Activated T-cell treated with anti-CD3 and anti-CD28 coated beads, Interleukin-2, amount 50 U/mL, for 48 hours (primary cell): ENCODE measurements at regions not wholly inside any gene's neighbourhood (a gene's known extent, or its start where the extent isn't known, plus 50 kb on each side); places are given as distances from the start of the nearest gene placed in this dataset.

Experiments
- DNase-seq, 2 experiments: peaks; one replicate each; pipeline ENCODE4 v3.0.0-alpha.2; 2020

DNA sequence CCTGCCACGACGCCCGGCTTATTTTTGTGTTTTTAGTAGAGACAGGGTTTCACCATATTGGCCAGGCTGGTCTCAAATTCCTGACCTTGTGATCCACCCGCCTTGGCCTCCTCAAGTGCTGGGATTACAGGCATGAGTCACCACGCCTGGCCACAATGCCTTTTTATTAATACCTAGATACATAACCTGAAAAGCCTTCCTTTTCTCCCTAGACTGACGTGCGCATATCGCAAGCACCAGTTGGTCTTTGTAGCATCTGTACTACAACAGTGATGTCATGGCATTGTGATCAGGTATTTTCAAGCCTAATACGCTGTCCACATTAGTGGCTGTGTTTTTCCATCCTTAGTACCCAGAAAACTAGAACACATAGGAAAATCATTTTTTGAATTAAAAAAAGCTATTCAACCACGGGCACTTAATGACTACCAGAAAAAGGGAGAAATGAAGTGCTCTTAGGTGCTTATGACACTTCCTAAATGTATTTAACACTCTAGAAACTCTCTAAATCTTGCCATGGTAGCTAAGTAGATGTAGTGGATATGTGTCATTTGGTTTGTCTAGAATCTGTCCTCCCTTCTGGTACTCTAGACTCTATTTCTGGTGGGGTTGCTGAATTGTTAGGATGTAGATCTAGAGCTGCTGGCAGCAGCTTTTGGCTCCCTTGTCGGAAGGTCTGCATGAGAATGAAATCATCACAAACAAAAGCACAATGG, 707.8 kb downstream of the STIM2 start:
- no peak for DNase-seq

DNA sequence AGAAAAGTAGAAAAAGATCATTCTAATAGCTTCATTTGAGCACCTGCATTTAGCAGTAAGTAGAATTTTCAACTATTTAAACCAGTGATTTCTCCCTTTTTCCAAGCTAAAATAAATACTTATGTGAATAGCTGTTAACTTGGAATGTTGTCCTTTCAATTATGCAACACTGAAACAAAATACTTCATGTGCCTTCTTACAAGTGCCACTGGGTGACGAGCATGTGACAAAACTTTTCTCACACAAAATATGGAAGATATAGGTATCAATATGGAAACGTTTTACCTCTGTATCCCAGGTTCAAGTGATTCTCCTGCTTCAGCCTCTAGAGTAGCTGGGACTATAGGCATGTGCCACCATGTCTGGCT, 708.3 kb downstream of the STIM2 start:
- DNase-seq = no peak

DNA sequence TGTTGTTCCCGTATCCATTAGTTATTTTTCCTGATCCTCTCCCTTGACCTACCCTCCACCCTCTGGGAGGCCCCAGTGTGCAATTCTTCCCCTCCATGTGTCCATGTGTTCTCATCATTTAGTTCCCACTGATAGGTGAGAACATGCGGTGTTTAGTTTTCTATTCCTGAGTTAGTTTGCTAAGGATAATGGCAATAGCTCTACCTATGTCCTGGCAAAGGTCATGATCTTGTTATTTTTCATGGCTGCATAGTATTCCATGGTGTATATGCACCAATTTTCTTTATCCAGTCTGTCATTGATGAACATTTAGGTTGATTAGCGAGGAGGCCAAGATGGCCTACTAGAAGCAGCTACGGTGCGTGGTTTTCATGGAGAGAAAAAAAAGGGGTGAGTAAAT, 714.1 kb downstream of the STIM2 start:
- DNase-seq = no peak

DNA sequence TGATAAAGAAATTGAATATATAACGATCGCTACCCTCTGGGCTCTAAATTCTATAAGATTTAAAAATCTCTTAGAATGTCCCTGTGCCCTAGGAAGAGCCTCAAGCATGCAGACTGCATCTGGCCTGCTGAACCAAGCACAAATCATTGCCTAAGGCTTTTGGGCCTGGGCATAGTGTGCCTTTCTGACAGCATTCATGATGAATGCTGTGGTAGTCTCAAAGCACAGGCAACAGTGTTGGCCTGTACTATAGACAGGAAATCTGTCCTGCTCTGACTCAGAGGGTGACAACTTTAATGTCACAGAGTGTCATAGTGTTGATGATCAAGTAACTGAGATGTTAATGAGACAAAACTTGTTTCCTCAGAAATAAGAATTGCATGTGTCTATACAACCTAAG, 717.3 kb downstream of the STIM2 start:
- DNase-seq = no peak

DNA sequence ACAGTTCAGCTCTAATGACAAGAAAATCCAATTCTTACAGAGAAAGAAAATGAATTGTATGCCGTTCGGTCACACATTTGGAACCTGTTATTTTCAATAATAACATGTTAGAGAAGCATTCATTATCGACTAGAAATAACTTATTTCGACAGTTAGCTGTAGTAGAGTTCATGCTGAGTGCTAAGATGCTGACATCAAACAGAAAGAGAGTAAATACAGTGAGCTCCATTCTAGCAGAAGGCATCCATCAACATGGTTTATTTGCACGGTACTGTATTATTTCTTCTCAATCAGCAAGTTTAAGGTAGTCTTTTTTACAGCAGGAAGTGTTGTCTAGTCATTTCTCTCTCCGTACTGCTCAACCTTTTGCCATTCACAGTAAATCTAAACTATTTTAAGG, 732.1 kb downstream of the STIM2 start:
- DNase-seq = no peak

DNA sequence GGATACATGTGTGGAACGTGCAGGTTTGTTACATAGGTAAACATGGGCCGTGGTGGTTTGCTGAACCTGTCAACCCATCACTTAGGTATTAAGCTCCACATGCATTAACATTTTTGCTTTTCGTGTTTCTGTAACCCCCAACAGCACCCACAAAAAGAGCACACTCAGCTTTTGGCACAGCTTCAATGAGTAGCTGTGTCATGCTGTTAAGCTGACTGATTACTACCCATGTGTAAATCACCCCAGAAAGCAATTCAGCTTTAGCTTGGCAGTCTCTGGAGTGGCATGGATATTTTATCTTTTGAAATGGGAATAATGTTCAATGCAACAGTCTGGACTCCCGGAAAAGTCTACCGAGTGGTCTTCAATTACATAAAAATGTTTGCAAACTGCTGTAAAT, 734.3 kb downstream of the STIM2 start:
- DNase-seq = no peak

DNA sequence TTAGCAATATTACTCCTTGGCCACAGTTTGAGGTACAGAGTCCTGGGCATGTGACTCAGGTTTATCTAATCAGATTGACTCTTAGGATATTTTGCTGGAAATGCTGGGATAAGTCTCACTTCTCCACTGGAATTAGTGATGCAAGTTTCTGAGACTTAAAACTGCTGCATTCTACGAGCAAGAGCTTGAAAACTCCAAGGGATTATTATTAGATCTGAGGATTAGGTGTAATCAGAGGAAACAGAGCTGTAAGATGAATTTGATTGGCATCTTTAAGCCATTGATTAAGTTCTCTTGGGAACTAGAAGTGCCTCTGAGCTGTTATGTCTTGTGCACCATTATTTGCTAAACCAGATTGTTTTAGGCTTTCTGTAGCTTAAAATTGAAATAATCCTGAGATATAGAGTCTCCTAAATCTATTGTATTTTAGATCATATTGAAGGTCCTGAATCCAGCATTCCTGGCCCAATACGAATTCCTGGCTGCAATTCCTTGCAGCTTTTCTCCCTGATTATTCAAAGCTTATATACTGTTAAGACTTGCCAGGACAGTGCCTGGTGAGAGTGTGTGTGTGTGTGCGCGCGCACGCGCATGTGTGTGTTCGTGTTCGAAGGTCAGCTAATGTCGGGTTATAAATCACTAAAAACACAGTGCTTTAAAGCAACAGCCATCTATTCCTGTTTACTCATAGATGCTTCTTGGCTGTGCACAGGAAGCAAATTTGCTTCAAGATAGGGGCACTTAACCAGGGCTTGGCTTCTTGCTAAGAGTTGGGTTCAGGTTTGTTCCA, 735.1 kb downstream of the STIM2 start:
- no peak for DNase-seq

DNA sequence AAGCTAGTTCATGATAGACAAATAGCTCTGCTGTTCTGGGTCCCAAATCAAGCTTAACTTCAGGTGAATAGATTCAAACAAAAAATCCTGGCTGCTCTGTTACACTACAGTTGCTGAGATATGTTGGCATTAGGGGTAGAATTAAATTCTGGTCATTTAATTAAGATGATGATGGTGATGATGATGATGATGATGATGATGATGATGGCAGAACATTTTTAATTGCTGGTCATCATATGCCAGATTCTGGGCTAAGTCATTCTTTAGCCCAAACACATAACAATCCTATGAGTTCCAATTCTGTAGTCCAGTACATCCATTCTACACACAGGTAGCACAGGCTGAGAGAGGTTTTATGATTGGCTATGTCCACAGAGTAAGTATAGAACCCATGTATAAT, 741.5 kb downstream of the STIM2 start:
- no peak for DNase-seq

DNA sequence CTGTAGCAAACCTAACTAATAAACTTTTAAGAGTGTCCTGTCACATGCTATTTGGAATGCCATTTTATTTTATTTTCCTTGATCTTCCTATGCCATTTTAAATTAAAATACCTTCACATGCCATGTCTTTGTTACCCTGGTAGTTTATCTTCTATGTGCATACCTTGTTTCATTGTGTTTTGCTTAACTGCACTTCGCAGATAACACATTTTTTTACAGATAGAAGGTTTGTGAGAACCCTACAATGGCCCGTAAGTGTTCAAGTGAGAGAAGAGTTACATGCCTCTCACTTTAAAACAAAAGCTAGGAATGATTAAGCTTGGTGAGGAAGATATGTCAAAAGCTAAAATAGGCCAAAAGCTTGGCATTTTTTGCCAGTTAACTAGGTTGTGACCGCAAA, 744.1 kb downstream of the STIM2 start:
- DNase-seq = no peak

DNA sequence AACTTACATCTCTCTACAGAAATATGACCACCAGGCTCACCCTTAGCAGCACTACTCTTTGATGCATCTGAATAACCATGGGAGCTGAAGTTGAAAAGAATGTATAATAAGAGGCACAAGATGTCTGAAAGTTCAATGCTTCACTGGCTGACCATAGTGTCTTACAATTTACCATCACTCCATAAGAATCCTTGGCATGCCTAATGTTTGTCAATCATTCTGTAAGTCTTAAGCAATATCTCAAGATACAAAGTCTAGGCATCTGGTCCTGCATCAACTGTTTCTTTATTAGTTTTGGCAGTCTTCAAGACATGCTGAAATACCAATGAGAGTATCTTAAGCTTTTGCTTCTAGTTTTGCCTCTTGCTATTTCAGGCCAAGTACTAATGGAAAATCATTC, 755.5 kb downstream of the STIM2 start:
- no peak for DNase-seq

DNA sequence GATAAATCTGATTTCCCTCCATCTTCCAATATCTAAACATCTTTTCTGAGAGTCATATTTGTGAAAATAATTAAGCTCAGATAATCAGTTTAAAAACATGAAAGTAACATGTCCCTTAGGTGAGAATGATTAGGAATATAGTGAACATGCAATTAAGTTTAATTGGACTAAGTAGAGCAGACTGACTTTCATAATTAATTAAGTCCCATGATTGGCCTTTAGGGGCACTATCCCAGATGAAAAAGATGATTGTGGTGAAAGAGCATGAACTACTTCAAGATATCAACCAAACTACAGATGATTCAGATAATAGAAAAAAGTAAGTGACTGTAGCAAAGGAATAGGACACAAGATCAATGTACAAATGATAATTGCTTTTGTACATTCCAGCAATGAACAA, 758.8 kb downstream of the STIM2 start:
- DNase-seq = no peak

DNA sequence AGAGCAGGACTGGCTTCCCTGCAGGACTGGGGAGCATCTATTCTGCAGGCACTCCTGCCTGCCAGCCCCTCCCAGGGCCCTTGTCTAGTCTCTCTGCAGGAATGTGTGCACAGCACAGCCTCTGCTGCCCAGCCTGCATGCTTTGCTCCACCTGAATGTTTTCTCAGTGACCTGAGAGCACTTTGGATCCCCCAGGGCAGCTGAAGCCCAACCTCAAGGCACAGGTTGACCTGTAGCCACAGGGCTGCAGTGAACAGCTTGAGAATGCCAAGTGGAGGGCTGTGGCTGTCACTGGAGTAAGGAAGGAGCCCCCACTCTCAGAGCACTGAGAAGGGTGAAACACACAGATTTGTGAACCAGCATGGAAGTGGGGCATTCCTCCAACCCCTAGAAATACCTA, 760.2 kb downstream of the STIM2 start:
- no peak for DNase-seq

DNA sequence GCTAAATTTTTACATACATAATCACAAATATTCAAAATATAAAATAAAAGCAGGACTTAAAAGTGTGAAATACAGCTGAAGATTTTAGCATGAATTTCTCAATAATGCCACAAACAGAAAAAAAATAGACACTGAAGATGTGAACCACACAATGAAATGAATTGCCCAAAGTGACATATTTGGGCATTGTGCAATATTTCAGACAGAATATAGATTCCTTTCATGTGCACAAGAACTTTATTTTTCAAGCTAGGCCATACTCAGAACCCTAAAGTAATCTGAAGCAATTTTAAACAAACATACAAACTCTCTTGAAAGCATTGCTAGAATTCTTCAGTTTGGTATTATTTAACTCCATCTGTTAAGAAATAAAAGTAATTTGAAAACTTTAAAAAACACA, 764.1 kb downstream of the STIM2 start:
- DNase-seq = no peak

DNA sequence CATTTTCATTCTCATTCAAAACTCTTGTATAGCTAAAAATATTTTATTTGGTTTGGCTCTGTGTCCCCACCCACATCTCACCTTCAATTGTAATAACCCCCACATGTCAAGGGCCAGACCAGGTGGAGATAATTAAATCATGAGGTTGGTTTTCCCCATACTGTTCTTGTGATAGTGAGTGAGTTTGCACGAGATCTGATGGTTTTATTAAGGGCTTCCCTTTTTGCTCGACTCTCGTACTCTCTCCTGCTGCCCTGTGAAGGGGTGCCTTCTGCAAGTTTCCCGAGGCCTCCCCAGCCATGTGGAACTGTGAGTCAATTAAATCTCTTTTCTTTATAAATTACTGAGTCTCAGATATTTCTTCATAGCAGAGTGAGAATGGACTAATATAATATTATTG, 768.0 kb downstream of the STIM2 start:
- DNase-seq = no peak

DNA sequence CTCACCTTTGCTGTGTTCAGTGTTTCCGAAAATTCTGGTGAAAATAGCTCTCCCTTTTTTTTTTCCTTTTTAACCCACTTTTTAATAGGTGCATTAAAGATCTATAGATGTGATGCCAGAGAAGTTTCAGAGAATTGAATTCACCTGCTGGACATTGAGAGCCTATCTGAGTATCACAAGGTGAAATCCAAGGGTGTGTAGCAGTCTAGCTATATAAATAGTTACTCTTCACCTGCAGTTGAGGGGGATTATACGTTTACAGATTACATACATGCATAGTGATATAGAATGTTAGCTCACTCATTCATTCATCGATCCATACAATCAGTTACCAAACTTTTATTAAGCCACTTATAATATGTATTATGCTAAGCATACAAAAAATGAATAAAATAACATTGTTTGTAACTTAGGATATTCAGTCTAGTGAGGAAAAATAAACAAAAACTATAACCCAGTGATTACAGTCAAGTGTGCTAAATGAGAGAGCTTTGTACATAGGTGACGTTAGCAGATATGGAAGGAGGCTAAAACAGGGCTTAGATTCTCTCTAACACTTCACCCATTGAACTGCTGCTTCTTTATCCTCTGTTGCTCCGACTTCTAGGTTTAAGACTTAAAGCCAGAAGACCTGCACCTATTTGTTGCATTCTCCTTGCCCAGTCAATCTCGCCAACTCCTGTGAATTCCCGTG, 769.0 kb downstream of the STIM2 start:
- no peak for DNase-seq

DNA sequence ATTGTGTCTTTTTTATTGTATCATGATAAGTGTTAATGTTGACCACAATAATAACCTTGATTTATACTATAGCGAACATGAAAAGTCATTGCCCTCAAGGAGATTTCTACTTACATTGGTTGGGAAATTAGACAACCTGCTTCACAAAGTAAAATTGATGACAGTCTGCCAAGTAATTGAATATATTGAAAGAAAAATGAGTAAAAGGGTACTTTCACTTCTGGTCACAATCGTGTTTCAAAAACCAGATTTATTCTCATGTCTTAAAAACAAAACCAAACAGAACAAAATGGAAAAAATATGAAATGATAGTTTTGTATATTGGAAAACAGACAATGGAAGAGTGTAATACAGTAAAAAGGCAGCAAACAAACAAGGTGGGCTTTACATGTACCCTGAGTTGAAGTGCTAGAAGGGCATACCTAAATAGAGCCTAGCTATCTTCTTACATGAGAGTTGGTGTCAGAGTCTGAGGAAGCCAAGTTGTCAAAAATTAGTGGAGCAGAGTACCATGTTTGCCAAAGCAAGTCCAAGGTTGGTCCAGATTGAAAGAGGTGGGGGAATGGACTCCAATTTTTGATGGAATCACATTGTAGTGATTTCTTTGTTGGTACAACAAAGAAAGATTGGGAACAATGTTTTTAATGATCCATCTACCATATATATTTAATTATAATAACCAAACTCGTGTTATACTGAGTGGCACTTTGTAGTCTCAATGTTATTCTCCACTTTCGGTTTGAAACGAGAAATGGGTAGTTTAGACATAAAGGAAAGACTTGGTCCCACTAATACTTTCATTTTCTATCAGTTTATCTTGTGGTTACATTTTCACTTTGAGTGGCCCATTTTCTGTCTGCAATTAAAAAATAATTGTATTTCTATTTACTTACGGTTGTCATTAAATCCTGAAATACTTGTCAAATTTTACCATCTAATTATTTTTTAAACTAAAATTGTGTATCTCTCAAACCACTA, 775.6 kb downstream of the STIM2 start:
- DNase-seq = no peak

DNA sequence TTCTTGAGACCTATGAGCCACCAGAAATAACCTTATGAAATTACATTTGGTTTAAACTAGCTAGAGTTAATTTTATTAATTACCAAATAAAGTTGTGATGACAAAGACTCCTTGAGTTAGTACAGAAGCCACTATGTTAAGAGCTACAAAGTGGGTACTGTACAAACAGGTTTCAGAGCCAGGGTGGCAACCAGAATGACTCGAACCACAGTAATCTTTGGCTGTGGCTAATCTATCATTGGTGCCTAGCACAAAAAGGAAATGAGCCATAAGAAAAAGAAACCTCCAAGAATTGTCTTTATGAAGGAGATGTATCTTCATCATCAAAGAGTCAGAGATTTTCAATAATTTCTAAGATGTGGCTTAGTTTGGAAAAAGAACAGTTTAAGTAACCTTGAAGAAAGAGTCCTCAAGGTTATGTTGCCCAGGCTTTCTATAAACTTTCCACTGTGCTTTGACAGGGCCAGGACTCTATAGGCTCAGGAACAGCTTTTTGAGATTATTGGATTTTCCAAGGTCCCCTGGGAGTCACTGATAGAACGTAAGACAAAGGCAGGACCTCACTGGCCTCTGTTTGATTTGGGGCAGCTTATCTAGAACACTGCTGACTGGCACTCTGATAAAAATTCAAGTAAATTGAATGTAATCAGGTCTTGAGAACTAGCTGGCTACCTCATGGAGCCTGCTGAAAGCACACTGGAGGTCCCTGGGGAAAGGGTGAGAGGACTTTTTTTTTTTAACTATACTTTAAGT, 777.7 kb downstream of the STIM2 start:
- no peak for DNase-seq

DNA sequence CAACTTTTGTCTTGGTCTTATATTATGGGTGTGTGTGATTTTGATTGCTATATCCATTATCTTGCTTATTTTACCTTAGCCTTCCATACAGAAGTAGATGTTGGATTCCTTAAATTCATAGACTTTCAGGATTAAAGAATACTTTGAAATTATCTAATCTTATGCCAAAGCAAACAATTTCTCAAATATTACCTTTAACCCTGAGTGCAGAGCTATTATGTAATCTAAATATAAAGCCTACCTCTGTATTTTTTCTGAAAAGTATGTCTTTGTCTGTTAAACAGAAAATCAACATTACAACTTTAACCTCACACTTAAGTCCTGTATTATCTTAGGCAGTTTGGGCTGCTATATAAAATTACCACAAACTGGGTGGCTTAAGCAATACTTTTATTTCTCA, 782.5 kb downstream of the STIM2 start:
- DNase-seq = no peak

DNA sequence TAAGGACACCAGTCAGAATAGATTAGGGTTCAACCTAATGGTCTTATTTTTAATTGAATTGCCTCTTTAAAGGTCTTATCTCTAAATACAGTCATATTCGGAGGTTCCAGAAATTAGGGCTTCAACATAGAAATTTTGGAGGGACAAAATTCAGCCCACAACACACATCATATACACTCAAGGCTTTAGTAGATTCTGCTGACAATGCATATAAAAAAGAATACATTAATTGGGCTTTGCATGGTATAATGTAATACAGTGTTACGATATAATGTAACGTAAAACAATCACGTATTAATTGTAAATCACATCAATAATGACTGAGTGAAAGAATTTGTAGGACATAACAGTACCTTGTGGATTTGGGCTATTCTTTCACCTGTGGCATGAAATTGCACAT, 787.8 kb downstream of the STIM2 start:
- no peak for DNase-seq

DNA sequence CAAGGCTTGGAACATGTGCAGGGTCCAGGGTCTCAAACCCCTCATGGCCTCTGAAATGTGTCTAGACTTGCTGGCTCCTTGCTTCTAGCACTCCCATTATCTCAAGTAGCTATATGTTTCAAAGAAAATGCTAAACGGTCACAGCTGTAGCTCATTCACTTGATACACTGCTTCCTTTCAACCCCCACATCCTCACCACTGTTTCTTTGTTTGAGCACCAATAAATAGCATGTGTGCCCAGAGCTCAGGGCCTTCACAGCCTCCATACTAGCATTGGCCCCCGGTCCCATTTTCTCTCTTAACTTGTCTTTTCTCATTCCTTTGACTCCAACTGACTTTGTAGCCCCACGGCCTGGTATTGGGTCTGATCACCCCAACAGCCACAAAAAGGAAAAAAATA, 801.8 kb downstream of the STIM2 start:
- no peak for DNase-seq

DNA sequence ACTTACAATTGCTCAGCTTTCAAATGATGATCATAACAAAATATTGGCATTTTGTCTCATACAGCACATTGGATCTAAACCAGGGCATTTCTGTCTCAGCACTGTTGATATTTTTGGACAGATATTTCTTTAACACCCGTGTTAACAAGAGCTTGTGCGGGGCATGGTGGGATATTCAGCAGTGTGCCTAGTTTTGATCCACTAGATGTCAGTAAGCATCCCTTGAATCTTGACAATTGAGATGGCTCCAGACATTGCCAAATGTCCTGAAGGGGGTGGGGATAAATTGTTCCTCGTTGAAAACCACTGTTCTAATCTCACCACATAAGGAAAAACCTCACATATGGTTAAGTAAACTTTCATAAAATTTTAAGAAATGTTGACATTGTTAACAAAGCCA, 806.3 kb downstream of the STIM2 start:
- DNase-seq = no peak

DNA sequence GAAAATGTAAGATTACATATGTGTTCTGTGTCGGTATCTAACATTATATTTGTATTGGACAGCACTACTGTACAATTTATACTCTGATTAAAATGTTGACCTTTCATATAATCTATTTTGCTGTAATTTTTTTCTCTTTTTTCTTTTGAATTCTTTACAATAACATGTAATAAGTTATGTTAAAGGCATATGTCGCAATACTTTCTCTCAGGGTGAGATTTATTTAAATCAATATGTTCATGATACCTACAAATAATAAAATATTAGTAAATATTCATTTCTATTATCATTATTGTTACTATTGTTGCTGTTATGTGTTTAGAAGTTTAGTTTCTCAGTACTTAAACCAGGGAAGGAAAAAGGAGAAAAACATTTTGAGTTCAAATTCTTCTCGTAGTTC, 807.4 kb downstream of the STIM2 start:
- DNase-seq = no peak
